HG03457 (cell line): ENCODE measurements at regions not wholly inside any gene's neighbourhood (a gene's known extent, or its start where the extent isn't known, plus 50 kb on each side); places are given as distances from the start of the nearest gene placed in this dataset.
"Not testable (repeated sequence)": the region's sequence is repeated elsewhere in the genome, so short reads cannot be mapped to it uniquely, and the experiment has no call there.

ENCODE experiments used
- ATAC-seq: cut with Tn5 transposase; IDR thresholded peaks from one replicate; pipeline ENCODE4 v1.9.1; 2021; ENCODE audit warnings: moderate number of reproducible peaks; ENCODE audit not compliant: unreplicated experiment

GRCh38 chr4:162761965-162762364 is 404.7 kb downstream of the NAF1 start:
- no peak for ATAC-seq

GRCh38 chr4:162740228-162740627 is 426.5 kb downstream of the NAF1 start:
- not testable (repeated sequence) for ATAC-seq

- not testable (repeated sequence) for ATAC-seq
These were observed 427.1 kb downstream of the NAF1 start for GRCh38 chr4:162739596-162739995.

- ATAC-seq = no peak
These were observed 433.8 kb downstream of the NAF1 start for GRCh38 chr4:162732876-162733275.

- no peak for ATAC-seq
These were observed 438.9 kb downstream of the NAF1 start for GRCh38 chr4:162727766-162728165.

- ATAC-seq = no peak
These were observed 439.5 kb downstream of the NAF1 start for GRCh38 chr4:162727232-162727631.

- ATAC-seq = no peak
These were observed 451.3 kb downstream of the NAF1 start for GRCh38 chr4:162715401-162715800.

- ATAC-seq = no peak
These were observed 458.7 kb downstream of the NAF1 start for GRCh38 chr4:162707962-162708361.

GRCh38 chr4:162706632-162707031 is 460.1 kb downstream of the NAF1 start:
- no peak for ATAC-seq

- ATAC-seq = no peak
These were observed 460.6 kb downstream of the NAF1 start for GRCh38 chr4:162706051-162706450.

GRCh38 chr4:162705130-162705803 is 461.4 kb downstream of the NAF1 start:
- ATAC-seq = no peak

GRCh38 chr4:162700815-162701361 is 465.8 kb downstream of the NAF1 start:
- no peak for ATAC-seq

GRCh38 chr4:162700358-162700757 is 466.3 kb downstream of the NAF1 start:
- no peak for ATAC-seq

GRCh38 chr4:162699629-162700028 is 467.1 kb downstream of the NAF1 start:
- no peak for ATAC-seq

GRCh38 chr4:162685410-162685809 is 481.3 kb downstream of the NAF1 start:
- ATAC-seq = no peak

GRCh38 chr4:162684998-162685397 is 481.7 kb downstream of the NAF1 start:
- no peak for ATAC-seq

- ATAC-seq = no peak
These were observed 482.4 kb downstream of the NAF1 start for GRCh38 chr4:162684371-162684700.

- peak; percentile 96 for ATAC-seq
These were observed 482.9 kb downstream of the NAF1 start for GRCh38 chr4:162683659-162684370.

- no peak for ATAC-seq
These were observed 484.0 kb downstream of the NAF1 start for GRCh38 chr4:162682651-162683050.

GRCh38 chr4:162681212-162681611 is 485.5 kb downstream of the NAF1 start:
- ATAC-seq = no peak

GRCh38 chr4:162675661-162676060 is 491.0 kb downstream of the NAF1 start:
- no peak for ATAC-seq

GRCh38 chr4:162661913-162662312 is 498.1 kb upstream of the FSTL5 start:
- ATAC-seq = no peak
